ENCODE measurements at regions not wholly inside any gene's neighbourhood (a gene's known extent, or its start where the extent isn't known, plus 50 kb on each side); places are given as distances from the start of the nearest gene placed in this dataset.
"Not testable (repeated sequence)": the region's sequence is repeated elsewhere in the genome, so short reads cannot be mapped to it uniquely, and the experiment has no call there.

DNA sequence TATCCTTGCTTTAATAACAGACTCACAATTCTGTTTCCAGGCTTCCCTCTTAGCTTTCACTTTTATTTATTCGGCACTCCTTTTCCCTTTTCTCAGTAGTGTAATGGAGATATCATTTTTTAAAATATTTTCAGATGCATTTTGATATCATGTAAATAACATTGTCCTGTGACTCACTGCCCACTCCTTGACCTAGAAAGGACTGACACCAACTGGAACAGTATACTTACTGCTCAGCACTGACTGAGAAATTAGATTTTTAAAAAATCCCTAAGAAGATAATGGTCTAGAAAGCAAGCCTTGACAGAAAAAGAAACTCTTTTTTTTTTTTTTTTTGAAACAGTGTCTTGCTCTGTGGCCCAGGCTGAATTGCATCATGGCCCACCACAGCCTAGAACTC lies 118.0 kb upstream of the FSCB start:
- no peak for DNase-seq (ENCODE audit: extremely low read depth, low read depth, low spot score)

DNA sequence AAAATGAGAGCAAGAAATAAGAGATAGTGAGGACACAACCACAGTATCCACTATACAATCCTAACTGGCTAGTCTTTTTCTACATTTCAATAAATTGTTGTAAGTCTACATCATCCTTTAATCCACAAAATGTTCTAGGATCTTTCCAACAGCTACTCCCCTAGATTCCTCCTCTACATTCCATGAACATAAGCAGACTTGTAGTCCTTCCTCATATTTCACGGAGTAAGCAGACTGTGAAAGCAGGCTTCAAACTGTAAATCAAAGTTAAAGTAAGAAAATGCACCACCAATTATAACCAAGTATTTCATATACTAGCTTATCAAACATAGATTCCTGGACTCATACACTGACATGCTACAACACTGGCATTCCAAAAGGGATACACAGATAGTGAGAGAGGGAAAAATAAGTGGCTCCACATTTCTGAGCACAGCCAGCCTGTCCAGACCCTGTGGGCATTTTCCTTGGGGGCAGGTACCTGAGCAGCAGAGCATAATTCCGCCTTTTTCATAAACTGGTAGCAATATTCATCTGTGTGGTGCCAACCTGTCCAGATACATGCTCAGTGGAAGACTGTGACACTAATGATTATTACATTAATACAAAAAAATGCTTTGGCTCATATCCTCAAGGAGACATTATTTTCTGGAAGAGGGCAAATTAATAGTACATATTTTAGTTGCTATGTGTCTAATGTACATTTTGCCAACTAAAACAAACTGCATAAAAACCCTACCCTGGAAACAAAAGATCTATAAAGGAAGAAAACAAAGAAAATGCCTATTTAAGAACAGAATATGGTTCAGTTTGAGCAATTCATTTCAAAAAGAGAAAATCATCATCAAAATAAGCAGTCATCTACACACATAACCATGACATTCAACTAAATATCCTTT lies 113.3 kb upstream of the FSCB start:
- DNase-seq (ENCODE audit: extremely low read depth, low read depth, low spot score), result no peak

DNA sequence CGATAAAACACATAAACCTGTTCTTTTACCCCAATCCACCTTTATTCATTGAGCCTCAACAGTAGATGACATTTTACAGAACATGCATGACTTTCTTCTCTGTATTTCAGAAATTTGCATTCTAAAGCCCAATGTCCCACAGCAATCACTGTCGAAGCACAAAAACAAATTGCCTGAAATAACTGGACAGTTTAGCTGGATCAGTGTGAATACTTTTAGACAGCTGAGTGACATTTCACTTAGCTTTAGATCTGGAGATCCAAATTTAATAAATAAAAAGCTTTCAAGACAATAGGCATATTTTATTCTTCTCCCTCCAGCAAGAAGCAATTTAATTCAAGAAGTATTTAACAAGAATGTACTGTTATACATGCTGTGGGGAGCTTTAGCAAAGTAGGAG lies 109.1 kb upstream of the FSCB start:
- no peak for DNase-seq (ENCODE audit: extremely low read depth, low read depth, low spot score)

DNA sequence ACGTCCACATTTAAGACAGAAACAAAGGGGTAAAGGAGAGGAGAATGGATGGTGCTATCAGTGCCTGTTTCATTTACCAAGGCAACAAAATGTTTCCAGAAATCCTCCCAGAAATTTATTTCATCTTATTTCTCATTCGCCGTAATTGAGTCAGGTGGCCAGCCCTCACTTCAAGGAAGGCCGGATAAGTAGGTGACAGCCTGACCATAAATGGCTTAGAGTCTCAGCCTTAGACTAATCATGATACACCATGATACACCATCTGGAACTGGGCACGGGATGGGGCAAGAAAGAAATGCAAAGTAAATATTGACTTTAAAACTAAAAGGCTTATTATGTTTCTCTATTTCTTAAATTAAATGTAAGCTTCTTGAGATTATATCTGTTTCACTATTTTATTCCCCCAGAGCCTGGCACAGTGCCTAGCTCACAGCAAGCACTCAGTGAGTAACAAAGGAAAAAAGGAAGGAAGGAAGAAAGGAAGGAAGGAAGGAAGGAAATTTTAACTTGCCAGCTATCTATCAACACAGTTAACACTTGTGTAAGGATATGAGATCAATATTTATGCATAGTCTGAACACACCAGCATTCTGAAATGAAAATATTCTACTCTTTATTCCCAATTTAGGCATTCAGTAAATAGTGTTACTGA lies 106.1 kb upstream of the FSCB start:
- no peak for DNase-seq (ENCODE audit: extremely low read depth, low read depth, low spot score)

DNA sequence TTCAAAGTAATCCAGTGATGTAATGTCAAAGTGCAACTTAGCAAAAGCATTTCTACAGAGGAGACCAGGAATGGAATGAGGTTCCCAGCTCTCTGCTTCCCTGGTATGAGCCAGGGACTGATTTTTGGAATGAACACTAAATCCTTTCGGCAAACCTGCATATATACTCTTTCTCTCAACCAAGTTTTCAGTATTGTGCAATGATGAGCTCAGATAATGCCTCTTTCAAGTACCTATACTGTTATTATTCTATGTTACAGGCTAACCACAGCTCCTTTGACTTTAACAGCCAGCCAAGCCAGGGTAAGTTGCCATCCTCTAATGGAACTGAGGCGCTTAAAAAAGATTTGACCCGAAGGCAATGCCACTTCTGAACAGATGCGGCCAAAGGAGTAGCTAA lies 104.9 kb upstream of the FSCB start:
- DNase-seq (ENCODE audit: extremely low read depth, low read depth, low spot score), result no peak

DNA sequence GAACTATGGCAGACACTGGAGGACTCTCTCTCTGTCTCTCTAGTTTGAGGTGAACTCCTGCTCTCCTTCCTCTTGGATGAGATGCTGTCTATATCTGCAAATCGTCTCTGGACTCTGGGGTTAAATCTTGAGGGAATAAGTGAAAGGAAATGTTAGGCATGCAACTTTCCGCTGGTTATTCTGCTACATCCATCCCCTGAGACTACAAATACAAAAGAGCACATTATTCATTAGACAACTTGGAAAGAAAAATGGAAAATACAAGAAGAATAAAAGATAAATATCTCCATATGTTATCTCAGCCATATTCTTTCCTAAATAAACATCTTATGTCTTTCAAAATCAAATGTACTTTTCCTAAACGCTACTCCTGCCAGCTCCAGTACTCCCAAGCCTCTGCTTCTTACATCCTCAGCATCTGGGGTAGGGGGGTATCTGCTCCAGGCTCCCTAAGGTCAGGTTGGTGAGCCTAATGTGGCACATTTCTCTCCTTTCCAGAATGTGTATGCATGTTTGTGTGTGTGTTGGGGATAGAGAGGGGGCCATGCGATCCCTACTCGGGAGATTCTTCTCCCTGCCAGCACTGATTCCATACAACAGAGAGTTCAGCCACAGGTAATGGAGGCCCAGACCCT lies 102.9 kb upstream of the FSCB start:
- DNase-seq (ENCODE audit: extremely low read depth, low read depth, low spot score), result no peak

DNA sequence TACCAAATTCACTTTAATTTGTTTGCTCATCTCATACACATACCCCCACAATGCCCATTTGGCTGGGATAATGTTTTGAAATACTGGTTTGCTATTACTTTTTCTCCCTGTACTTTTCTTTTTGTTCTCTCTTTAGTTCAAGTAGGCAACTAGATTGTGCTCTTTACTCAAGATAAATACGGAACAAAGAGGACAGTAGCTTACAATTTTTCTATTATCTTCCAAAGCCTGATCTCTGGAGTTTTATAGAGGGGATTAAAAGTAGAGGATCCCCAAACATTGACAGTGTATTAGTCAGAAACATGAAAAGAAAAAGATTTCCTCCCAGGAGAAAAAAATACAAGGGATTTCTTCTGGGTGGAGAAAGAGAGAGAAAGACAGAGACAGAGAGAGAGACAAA lies 102.1 kb upstream of the FSCB start:
- no peak for DNase-seq (ENCODE audit: extremely low read depth, low read depth, low spot score)

DNA sequence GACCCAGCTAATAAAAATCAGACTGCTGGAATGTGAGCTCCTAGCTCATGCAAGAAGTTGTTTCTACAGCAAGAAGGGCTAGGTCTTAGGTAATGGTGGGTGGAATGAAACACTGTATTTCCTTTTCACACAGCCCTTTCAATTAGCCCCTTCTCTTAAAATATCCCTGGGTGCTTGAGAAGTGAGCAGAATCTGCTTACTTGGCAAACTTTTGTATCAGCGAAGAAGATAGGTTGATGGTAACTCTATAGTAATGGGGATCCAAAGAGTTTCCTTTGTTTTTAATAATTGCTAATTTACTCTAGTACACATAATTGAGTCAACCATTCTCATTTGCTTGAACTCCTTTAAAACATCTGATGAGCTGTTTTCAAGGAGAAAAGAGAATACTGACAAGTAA lies 100.6 kb upstream of the FSCB start:
- no peak for DNase-seq (ENCODE audit: extremely low read depth, low read depth, low spot score)

DNA sequence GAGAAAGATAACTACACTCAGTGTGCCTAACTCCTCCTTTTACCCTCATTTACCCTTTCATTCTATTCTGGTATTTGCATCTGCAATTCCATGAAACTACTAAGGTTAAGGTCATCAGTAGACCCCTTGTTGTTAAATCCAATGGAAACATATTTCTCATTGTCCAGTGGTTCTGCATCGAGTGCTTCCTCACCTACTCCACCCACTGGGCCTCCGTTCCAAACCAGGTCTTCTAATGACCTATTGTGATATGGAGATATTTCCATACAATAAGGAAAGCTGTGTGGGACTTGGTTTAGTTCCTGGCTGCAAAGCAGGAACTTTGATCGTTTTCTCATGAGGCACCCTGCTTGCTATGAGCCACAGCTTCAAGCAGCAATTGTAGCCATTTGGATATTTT lies 99.5 kb upstream of the FSCB start:
- DNase-seq (ENCODE audit: extremely low read depth, low read depth, low spot score), result no peak

DNA sequence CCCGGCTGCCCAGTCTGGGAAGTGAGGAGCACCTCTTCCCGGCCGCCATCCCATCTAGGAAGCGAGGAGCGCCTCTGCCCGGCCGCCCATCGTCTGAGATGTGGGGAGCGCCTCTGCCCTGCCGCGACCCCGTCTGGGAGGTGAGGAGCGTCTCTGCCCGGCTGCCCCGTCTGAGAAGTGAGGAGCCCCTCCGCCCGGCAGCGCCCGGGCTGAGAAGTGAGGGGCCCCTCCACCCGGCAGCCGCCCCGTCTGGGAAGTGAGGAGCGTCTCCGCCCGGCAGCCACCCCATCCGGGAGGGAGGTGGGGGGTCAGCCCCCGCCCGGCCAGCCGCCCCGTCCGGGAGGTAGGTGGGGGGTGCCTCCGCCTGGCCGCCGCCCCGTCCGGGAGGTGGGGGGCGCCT lies 94.2 kb upstream of the FSCB start:
- DNase-seq (ENCODE audit: extremely low read depth, low read depth, low spot score), result not testable (repeated sequence)

DNA sequence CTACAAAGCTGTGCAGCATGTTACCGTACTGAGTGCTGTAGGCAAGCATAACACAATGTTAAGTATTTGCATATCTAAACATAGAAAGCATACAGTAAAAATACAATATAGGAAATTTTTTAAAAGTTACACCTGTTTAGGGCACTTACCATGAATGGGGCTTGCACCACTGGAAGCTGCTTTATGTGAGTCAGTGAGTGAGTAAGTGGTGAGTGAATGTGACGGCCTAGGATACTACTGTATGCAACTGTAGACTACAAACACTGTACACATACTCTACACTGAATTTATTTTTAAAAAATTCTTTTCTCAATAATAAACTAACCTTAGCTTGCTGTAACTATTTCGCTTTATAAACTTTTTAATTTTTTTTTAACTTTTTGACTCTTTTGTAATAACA lies 82.1 kb upstream of the FSCB start:
- DNase-seq (ENCODE audit: extremely low read depth, low read depth, low spot score), result no peak

DNA sequence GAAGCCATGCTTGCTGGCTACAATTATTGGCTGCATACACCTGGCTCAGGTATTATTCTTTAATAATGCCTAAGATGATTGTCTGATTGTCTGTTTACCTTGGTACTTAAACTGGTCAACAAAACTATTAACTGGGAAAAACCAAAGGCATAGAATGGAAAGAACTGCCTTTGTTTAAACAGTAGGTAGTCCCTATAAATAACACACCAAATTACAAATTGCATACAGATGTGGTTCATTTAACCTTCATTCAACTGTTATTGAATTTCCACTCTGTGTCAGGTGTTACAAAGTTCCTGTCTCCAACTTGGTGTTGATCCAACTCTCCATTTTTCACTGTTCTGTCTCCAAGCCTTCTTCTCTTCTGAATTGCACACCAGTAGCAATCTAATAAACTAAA lies 79.8 kb upstream of the FSCB start:
- no peak for DNase-seq (ENCODE audit: extremely low read depth, low read depth, low spot score)

DNA sequence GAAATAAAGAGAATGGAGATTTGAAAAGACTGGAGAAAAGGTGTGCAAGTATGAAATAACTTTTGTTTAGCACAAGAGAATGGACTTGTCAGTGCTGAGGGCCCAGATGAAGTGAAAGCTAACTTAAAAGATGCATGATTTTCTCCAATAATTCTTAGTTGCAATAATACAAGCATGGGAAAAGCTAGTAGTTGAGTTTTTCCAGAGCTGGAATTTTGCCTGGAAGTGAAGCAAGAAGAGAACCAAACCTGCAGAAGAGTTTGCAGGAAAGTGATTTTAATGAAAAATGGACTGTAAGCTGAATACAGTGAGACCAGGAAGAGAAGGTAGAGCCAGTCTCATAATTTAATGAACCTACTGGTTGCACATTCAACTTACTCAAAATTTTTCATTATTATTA lies 69.3 kb upstream of the FSCB start:
- DNase-seq (ENCODE audit: extremely low read depth, low read depth, low spot score), result no peak

DNA sequence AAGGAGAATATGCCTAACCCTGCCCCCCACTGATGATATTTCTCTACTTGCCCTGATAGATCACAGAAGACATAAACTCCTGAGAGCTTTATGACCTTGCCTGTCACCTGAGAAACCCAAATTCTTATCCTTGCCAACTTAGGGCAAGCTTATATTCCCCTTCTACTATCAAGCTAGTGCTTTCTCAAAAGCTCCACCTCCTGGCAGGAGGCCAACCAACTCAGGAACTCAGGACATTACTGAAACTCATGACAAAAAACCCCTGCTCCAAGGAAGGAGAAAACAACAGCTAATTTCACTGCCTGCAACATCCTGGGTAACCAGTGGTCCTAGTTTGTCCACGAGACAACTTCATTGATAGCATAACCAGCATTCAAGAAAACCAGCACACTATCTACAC lies 60.9 kb upstream of the FSCB start:
- no peak for DNase-seq (ENCODE audit: extremely low read depth, low read depth, low spot score)

DNA sequence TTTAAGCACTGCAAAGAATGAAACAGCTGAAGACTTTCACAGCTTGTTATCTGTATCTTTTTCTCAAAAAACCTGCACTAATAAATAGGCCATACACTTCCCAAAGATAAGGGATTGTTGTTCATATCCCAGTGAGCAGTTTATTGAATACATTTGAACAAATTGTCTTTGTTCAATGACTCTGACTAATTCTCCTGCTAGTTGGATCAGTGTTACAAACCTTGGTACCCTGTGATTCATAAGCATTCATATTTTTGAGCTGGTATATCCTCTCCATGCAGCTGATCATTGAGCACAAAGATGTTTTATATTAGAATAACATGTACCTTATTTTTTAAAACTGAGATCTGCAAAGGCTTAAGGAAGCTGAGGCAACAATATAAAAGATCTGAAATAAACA lies 58.9 kb upstream of the FSCB start:
- DNase-seq (ENCODE audit: extremely low read depth, low read depth, low spot score), result no peak

DNA sequence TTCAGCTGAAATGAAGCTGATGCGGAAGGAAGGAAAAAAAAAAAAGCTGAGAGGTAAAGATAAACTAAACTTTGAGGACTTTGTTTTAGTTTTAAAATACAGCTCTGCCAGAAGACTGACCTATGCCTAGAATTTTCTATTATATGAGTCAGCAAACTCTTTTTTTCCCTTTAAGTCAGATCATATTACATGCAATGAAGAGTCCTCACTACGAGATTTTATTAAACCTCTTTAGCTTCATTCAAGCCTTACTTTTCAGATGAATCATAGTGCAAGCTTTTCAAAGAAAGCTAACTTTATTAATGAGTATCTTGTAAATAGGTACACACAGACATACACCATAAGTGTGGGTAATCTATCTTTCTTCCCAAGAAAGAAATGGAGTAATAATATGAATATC lies 57.8 kb upstream of the FSCB start:
- DNase-seq (ENCODE audit: extremely low read depth, low read depth, low spot score), result no peak
